GM21526 (cell line): ENCODE measurements at regions not wholly inside any gene's neighbourhood (a gene's known extent, or its start where the extent isn't known, plus 50 kb on each side); places are given as distances from the start of the nearest gene placed in this dataset.

Source experiments
- ATAC-seq: cut with Tn5 transposase; IDR thresholded peaks from one replicate; pipeline ENCODE4 v1.9.1; 2021; ENCODE audit warnings: moderate library complexity; ENCODE audit not compliant: unreplicated experiment, low FRiP score

GRCh38 chr1:220367833-220368232 lies 95.6 kb upstream of the RAB3GAP2 start:
- no peak for ATAC-seq

GRCh38 chr1:220366269-220366668 lies 94.0 kb upstream of the RAB3GAP2 start:
- no peak for ATAC-seq

GRCh38 chr1:220363196-220363837 lies 91.1 kb upstream of the RAB3GAP2 start:
- ATAC-seq, result no peak

- ATAC-seq, result no peak
Observed at GRCh38 chr1:220356981-220357850, 85.0 kb upstream of the RAB3GAP2 start.

GRCh38 chr1:220353229-220354012 lies 81.2 kb upstream of the RAB3GAP2 start:
- no peak for ATAC-seq

GRCh38 chr1:220348211-220348610 lies 76.0 kb upstream of the RAB3GAP2 start:
- no peak for ATAC-seq

GRCh38 chr1:220347654-220348175 lies 75.5 kb upstream of the RAB3GAP2 start:
- ATAC-seq, result no peak

- no peak for ATAC-seq
Observed at GRCh38 chr1:220344745-220345144, 72.5 kb upstream of the RAB3GAP2 start.

- no peak for ATAC-seq
Observed at GRCh38 chr1:220342853-220343252, 70.6 kb upstream of the RAB3GAP2 start.

GRCh38 chr1:220341126-220341525 lies 68.9 kb upstream of the RAB3GAP2 start:
- no peak for ATAC-seq

- ATAC-seq, result no peak
Observed at GRCh38 chr1:220339581-220339980, 67.3 kb upstream of the RAB3GAP2 start.

- no peak for ATAC-seq
Observed at GRCh38 chr1:220338759-220339158, 66.5 kb upstream of the RAB3GAP2 start.

- ATAC-seq, result no peak
Observed at GRCh38 chr1:220336391-220337031, 64.3 kb upstream of the RAB3GAP2 start.

- ATAC-seq, result no peak
Observed at GRCh38 chr1:220335668-220336067, 63.4 kb upstream of the RAB3GAP2 start.

- ATAC-seq, result no peak
Observed at GRCh38 chr1:220331318-220331717, 59.1 kb upstream of the RAB3GAP2 start.

GRCh38 chr1:220330265-220330664 lies 58.0 kb upstream of the RAB3GAP2 start:
- no peak for ATAC-seq

- ATAC-seq, result no peak
Observed at GRCh38 chr1:220327106-220327505, 54.9 kb upstream of the RAB3GAP2 start.

GRCh38 chr1:220326578-220326977 lies 54.3 kb upstream of the RAB3GAP2 start:
- ATAC-seq, result no peak

- no peak for ATAC-seq
Observed at GRCh38 chr1:220325306-220325995, 53.2 kb upstream of the RAB3GAP2 start.

GRCh38 chr1:220323717-220324116 lies 51.5 kb upstream of the RAB3GAP2 start:
- no peak for ATAC-seq
